Neural cell (in vitro differentiated cells): ENCODE measurements at regions not wholly inside any gene's neighbourhood (a gene's known extent, or its start where the extent isn't known, plus 50 kb on each side); places are given as distances from the start of the nearest gene placed in this dataset.

Source experiments
- CTCF ChIP-seq: fragments of 450-650 bp; IDR thresholded peaks from 2 replicates; pipeline ENCODE4 v1.5.1; 2014; ENCODE audit warnings: antibody characterized with exemption, mild to moderate bottlenecking, moderate library complexity; ENCODE audit not compliant: poor library complexity, severe bottlenecking
- EZH2 ChIP-seq: fragments of 200-600, 300-800 bp; shearing (Covaris generic), sonication (generic); IDR thresholded peaks from 2 replicates; pipeline ENCODE4 v1.6.1; 2014; ENCODE audit warnings: antibody characterized with exemption, low read length, borderline replicate concordance, mild to moderate bottlenecking; ENCODE audit not compliant: insufficient read depth, poor library complexity, severe bottlenecking
- RAD21 ChIP-seq: fragments of 450-650 bp; conservative IDR thresholded peaks from 2 replicates; pipeline ENCODE4 v1.6.1; 2014; ENCODE audit warnings: antibody characterized with exemption, mild to moderate bottlenecking, moderate library complexity

- TF ChIP-seq EZH2 (no peak), CTCF (no peak), RAD21 (no peak)
These were observed 317.6 kb downstream of the TBL1XR1 start for GRCh38 chr3:176879710-176880109.
